Endodermal cell (in vitro differentiated cells): ENCODE measurements at regions not wholly inside any gene's neighbourhood (a gene's known extent, or its start where the extent isn't known, plus 50 kb on each side); places are given as distances from the start of the nearest gene placed in this dataset.

ENCODE experiments used
- DNase-seq: peaks from one replicate; pipeline ENCODE4 v3.0.0-alpha.2; 2017
- H3K27ac ChIP-seq: 2 replicates; pipeline ENCODE4 v1.5.1; 2013; ENCODE audit warnings: mild to moderate bottlenecking, low read depth, low read length, moderate library complexity
- H3K27me3 ChIP-seq: 2 replicates; pipeline ENCODE4 v1.6.1; 2013; ENCODE audit warnings: mild to moderate bottlenecking, low read length, moderate library complexity; ENCODE audit not compliant: insufficient read depth, control insufficient read depth, poor library complexity, severe bottlenecking
- H3K36me3 ChIP-seq: 2 replicates; pipeline ENCODE4 v1.7.0; 2013; ENCODE audit warnings: mild to moderate bottlenecking, low read length, moderate library complexity; ENCODE audit not compliant: control insufficient read depth, insufficient read depth
- H3K4me1 ChIP-seq: one replicate; pipeline ENCODE4 v1.7.0; 2013; ENCODE audit warnings: low read length; ENCODE audit not compliant: control insufficient read depth, insufficient read depth
- H3K4me3 ChIP-seq: 2 replicates; pipeline ENCODE4 v1.5.1; 2013; ENCODE audit warnings: mild to moderate bottlenecking, low read length, moderate library complexity
- H3K9ac ChIP-seq: 2 replicates; pipeline ENCODE4 v1.6.1; 2013; ENCODE audit warnings: mild to moderate bottlenecking, low read length, moderate library complexity; ENCODE audit not compliant: poor library complexity, severe bottlenecking; ENCODE audit errors: extremely low read depth
- H3K9me3 ChIP-seq: 2 replicates; pipeline ENCODE4 v1.6.1; 2013; ENCODE audit warnings: mild to moderate bottlenecking, low read length, moderate library complexity; ENCODE audit not compliant: control insufficient read depth
- H3K27ac Mint-ChIP-seq: 2 replicates; pipeline ENCODE4 v1.8.0; 2020; ENCODE audit warnings: mixed read lengths
- H3K27me3 Mint-ChIP-seq: 2 replicates; pipeline ENCODE4 v1.8.0; 2021; ENCODE audit warnings: mild to moderate bottlenecking, mixed read lengths; ENCODE audit not compliant: insufficient read depth
- H3K36me3 Mint-ChIP-seq: 2 replicates; pipeline ENCODE4 v1.8.0; 2020; ENCODE audit warnings: low read depth, mixed read lengths
- H3K4me1 Mint-ChIP-seq: 2 replicates; pipeline ENCODE4 v1.8.0; 2020; ENCODE audit warnings: mixed read lengths
- H3K4me3 Mint-ChIP-seq: 2 replicates; pipeline ENCODE4 v1.8.0; 2020; ENCODE audit warnings: mild to moderate bottlenecking, moderate library complexity, mixed read lengths
- H3K9me3 Mint-ChIP-seq: 2 replicates; pipeline ENCODE4 v1.8.0; 2020; ENCODE audit warnings: mild to moderate bottlenecking, mixed read lengths
- CTCF ChIP-seq: fragments of 200-600 bp; sonication (generic); conservative IDR thresholded peaks from 2 replicates; pipeline ENCODE4 v1.5.0; 2021; ENCODE audit warnings: antibody characterized with exemption, mild to moderate bottlenecking
- WGBS, 2 experiments: methylation state at CpG; one replicate each; pipeline versions ENCODE4 v1.1.5 to v1.1.7; 2013; ENCODE audit warnings: missing lambda C conversion rate in 2 of 2, mixed read lengths in 1 of 2; ENCODE audit not compliant: insufficient coverage in 1 of 2, insufficient read length in 1 of 2; 5-methylcytosine and 5-hydroxymethylcytosine counted together

DNA sequence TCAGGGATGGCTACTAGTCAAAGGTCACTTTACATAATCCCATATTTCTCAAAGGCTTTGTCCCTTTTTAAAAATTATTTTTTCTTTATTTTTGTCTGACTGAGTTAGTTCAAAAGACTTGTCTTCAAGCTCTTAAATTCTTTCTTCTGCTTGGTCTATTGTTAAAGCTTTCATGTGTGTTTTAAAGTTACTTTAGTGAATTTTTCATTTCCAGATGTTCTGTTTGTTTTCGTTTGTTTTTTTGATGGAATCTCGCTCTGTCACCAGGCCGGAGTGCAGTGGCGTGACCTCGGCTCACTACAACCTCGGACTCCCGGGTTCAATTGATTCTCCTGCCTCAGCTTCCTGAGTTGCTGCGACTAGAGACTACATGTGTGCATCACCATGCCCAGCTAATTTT, 55.0 kb upstream of the SNCAIP start:
- Mint-ChIP-seq H3K4me1 (no peaks in the 10 kb centered on the region), H3K4me3 (no peak overlapping the region), H3K36me3 (no peaks in the 10 kb centered on the region), H3K27ac (no peak overlapping the region), H3K9me3 (peaks cover 31% of the 10 kb centered on the region), H3K27me3 (no peaks in the 10 kb centered on the region)
- no peak for DNase-seq
- WGBS, 2 experiments: 90% methylated on average over 7 to 8 of the region's 8 CpGs
- Histone ChIP-seq H3K9me3 (peaks cover 27% of the 10 kb centered on the region), H3K4me3 (no peak overlapping the region), H3K9ac (no peak overlapping the region), H3K27ac (no peak overlapping the region), H3K4me1 (no peaks in the 10 kb centered on the region), H3K36me3 (no peaks in the 10 kb centered on the region), H3K27me3 (no peaks in the 10 kb centered on the region)
- no peak for TF ChIP-seq CTCF

GRCh38 chr5:122258241-122258640, 53.8 kb upstream of the SNCAIP start:
- Mint-ChIP-seq H3K9me3 (peaks cover 31% of the 10 kb centered on the region), H3K27me3 (no peaks in the 10 kb centered on the region), H3K27ac (no peak overlapping the region), H3K4me3 (no peak overlapping the region), H3K4me1 (no peaks in the 10 kb centered on the region), H3K36me3 (no peaks in the 10 kb centered on the region)
- 90 to 91% methylated on average over 1 of the region's 1 CpG for WGBS, 2 experiments
- TF ChIP-seq CTCF: no peak
- no peaks in the 10 kb centered on the region for H3K4me1 ChIP-seq
- H3K4me3 ChIP-seq: no peak overlapping the region
- no peak for DNase-seq
- H3K27me3 ChIP-seq: no peaks in the 10 kb centered on the region
- H3K9me3 ChIP-seq: peaks cover 27% of the 10 kb centered on the region
- no peak overlapping the region for H3K27ac ChIP-seq
- H3K36me3 ChIP-seq: no peaks in the 10 kb centered on the region
- H3K9ac ChIP-seq: no peak overlapping the region

GRCh38 chr5:122258840-122259239, 53.2 kb upstream of the SNCAIP start:
- Histone ChIP-seq H3K27me3 (no peaks in the 10 kb centered on the region), H3K4me1 (peaks cover 3% of the 10 kb centered on the region), H3K4me3 (no peak overlapping the region), H3K9me3 (peaks cover 27% of the 10 kb centered on the region), H3K36me3 (no peaks in the 10 kb centered on the region), H3K27ac (no peak overlapping the region), H3K9ac (no peak overlapping the region)
- WGBS, 2 experiments: 86 to 100% methylated on average over 1 of the region's 1 CpG
- Mint-ChIP-seq H3K4me1 (peaks cover 5% of the 10 kb centered on the region), H3K27ac (no peak overlapping the region), H3K9me3 (peaks cover 31% of the 10 kb centered on the region), H3K36me3 (no peaks in the 10 kb centered on the region), H3K27me3 (no peaks in the 10 kb centered on the region), H3K4me3 (no peak overlapping the region)
- DNase-seq: no peak
- peak; percentile 31 for TF ChIP-seq CTCF
